AG20443 (cell line): ENCODE measurements at regions not wholly inside any gene's neighbourhood (a gene's known extent, or its start where the extent isn't known, plus 50 kb on each side); places are given as distances from the start of the nearest gene placed in this dataset.
"Not testable (repeated sequence)": the region's sequence is repeated elsewhere in the genome, so short reads cannot be mapped to it uniquely, and the experiment has no call there.

ENCODE experiments used
- DNase-seq: peaks from one replicate; pipeline ENCODE4 v3.0.0; 2012; ENCODE audit warnings: low spot score, mixed read lengths

- DNase-seq: no peak
These were observed 491.2 kb upstream of the TLE4 start for GRCh38 chr9:79080536-79080935.

DNA sequence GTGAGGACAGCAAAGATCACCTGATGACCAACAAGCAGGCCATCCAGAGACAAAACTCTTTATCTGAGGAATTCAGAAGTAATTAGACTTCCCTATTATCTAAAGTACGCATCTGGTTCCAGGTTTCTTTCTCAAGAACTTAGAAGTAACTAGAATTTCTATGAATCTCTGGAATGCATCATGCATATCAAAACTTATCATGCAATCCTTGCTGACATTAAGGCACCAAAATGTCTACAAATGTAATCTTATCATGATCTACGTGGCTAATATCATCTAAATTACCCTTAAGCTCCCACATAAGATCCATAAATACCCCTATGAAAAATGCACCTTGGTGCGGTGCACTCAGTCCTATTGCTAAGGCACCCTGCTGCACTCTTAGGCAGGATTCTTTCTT is 488.1 kb upstream of the TLE4 start:
- DNase-seq: no peak

DNA sequence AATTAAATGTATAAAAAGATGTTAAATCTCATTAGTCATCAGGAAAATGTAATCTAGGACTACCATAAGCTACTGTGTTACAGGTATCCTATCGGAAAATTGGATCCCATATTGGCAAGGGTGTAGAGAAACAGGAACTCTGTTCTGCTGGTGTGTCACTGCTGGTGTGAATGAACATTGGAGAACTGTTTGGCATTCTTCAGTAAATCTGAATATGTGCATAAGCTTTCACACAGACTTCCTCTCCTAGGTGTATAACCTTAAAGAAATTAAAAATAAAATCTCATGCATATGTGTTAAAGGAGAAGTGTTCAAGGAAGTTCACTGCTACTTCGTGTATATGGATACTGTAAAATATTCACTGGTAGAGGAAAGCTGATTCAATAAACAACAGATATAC is 484.6 kb upstream of the TLE4 start:
- no peak for DNase-seq

DNA sequence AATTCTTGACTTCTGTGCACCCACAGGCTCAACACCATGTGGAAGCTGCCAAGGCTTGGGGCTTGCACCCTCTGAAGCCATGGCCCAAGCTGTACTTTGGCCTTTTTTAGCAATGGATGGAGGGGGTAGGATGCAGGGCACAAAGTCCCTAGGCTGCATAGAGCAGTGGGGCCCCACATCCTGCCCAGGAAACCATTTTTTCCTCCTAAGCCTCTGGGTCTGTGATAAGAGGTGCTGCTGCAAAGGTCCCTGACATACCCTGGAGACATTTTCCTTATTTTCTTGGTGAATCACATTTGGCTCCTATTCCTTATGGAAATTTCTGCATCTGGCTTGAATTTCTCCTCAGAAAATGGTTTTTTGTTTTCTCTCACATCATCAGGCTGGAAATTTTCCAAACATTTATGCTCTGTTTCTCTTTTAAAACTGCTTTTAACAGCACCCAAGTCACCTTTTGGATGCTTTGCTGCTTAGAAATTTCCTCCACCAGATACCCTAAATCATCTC is 482.7 kb upstream of the TLE4 start:
- DNase-seq: no peak

DNA sequence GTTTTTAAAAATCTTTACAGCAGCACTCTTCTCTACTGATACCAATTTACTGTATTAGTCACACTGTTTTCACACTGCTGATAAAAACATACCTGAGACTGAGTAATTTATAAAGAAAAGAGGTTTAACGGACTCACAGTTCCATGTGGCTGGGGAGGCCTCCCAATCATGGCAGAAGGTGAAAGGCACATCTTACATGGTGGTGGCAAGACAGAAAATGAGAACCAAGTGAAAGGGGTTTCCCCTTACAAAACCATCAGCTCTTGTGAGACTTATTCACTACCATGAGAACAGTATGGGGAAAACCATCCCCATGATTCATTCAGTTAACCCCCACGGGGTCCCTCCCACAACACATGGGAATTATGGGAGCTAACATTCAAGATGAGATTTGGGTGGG is 481.9 kb upstream of the TLE4 start:
- not testable (repeated sequence) for DNase-seq

DNA sequence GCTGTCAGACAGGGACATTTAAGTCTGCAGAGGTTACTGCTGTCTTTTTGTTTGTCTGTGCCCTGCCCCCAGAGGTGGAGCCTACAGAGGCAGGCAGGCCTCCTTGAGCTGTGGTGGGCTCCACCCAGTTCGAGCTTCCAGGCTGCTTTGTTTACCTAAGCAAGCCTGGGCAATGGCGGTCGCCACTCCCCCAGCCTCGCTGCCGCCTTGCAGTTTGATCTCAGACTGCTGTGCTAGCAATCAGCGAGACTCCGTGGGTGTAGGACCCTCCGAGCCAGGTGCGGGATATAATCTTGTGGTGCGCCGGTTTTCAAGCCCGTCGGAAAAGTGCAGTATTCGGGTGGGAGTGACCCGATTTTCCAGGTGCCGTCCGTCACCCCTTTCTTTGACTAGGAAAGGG is 468.5 kb upstream of the TLE4 start:
- not testable (repeated sequence) for DNase-seq

DNA sequence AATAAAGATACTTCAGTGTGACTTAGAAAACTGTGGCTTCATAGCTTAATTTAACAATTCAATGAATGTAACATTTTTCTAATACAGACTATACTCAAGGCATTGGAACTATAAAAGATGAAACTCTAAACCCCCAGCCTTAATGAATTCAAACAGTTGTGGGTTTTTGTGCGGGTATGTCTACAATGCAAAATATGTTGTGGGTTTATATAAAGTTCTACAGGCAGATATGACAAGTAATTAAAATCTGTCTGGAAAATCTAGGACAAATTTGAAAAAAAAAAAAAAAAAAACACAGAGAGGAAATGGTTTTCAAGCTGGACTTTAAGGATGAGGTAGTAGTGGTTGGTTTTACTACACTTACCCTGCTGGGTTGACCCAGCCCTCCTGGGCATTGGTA is 467.5 kb upstream of the TLE4 start:
- no peak for DNase-seq

DNA sequence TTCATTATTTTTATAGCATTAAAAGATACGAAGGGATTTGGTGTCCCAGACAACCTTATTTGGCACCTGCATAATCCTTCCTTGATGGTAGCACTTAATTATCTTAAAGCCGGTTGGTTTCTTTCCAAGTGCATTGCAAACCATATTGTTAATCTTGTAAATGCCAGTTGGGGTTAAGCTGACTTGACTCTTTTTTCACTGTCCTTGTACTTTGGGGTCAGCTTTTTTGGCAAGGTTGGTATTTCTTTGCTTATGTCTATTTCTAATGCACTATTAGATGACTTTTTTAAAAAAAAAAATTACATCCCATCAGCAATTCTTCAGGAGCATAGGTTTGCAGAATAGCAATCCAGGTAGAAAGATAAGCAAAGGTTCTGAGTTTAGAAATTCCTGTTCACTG is 466.8 kb upstream of the TLE4 start:
- no peak for DNase-seq

DNA sequence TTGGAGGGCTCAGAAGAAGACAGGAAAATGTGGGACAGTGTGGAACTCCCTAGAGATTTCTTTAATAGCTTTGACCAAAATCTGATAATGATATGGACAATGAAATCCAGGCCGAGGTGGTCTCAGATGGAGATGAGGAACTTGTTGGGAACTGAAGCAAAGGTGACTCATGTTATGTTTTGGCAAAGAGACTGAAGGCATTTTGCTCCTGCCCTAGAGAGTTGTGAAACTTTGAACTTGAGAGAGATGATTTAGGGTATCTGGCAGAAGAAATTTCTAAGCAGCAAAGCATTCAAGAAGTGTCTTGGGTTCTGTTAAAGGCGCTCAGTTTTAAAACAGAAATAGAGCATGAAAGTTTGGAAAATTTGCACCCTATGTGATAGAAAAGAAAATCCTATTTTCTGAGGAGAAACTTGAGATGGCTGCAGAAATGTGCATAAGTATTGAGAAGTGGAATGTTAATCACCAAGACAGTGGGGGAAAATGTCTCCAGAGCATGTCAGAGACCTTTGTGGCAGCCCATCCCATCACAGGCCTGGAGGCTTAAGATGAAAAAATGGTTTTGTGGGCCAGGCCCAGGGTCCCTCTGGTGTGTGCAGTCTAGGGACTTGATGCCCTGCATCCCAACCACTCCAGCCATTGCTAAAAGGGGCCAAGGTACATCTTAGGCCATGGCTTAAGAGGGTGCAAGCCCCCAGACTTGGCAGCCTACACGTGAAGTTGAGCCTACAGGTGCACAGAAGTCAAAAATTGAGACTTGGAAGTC is 463.7 kb upstream of the TLE4 start:
- no peak for DNase-seq

DNA sequence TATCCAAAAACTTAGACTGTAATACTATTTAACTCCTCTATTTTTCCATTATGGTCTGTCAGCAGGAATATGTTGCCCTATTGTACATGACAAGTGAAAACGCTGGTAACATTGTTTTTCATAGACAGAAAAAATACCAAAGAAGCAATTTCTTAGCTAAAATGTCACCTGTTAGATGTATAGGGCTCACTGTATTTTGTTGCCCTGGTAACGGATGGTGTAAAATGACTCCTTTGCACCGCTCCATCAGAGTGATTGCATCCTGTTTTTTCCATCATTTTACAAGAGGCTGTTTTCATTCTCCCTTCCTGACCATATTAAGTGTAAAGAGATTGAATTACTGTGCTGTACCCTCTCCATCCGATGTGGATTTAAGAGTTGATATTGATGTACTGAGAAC is 460.1 kb upstream of the TLE4 start:
- no peak for DNase-seq

GRCh38 chr9:79115176-79115575 is 456.6 kb upstream of the TLE4 start:
- DNase-seq: no peak

GRCh38 chr9:79116041-79116440 is 455.7 kb upstream of the TLE4 start:
- no peak for DNase-seq

DNA sequence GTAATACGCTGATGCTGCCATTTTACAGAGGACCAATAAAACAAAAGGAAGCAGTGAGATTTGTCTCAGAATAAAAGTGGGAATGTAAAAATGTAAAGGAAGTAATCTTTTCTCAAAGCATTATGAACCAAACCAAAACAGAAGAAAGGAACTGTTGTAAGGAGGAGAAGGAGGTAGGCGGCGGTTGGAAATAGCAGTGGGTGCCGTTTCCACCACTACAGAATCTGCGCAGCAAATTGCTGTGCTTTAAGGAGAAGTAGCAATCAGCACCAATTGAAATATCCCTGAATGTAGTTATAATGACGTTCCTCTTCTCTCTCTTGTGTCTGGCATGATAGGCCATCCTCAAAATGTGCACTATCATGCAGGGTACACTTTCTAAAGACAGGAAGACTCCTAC is 455.1 kb upstream of the TLE4 start:
- no peak for DNase-seq

DNA sequence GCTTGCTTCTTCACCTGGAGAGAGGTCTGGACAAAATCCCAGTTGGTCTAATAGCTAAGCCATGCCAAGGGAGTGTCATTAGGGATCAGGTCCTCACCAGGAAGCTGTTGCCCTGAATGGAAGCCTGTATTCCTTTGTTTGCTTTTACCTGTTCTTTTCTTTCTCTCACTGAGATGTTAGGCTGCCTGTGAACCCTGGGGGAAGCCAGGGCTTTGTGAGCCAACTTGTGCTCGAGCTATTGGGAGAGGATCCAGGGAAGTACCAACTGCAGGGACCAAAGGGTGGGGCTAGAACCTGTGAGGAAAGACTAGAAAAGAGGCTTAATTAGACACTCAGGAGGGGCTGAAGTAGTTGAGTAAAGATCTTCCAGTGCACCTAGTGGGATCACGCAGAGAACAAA is 451.2 kb upstream of the TLE4 start:
- no peak for DNase-seq

DNA sequence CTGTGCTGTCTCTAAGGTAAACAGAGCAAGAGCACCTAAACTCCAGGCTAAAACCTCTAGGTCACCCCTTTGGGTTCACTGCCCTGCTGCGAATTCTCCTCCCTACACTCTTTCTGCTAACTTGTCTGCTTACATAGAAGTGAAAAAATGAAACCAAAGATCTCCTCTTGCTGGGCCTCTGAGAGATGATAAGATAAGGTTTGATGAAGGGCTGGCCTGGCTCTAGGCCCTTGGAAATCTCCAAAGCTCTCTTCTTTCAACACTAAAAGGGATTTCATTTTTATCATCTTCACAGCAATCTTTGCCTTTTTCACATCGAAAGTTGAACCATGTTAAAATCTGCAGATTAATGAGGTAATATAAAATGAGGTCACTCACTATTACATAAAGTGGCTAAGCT is 450.8 kb upstream of the TLE4 start:
- DNase-seq: no peak

GRCh38 chr9:79123415-79123814 is 448.4 kb upstream of the TLE4 start:
- no peak for DNase-seq

DNA sequence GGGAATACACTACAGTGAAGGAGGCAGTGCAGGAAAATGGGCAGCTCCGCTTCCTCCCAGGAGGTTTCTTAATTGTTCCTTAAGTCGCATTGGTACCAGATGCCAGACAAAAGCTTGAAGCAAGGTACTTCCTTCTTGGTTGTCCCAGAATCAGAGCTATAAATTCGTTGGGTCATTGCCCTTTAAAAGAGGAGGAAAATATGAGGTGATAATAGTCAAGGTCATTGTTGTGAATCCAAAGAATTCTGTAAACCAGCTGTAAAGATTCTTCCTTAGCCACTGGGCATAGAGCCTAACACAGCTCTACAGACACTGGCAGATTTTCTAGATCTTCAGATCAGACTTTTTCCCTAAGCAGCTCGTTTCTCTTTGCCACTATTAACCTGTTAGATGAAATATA is 444.1 kb upstream of the TLE4 start:
- peak; percentile 27 for DNase-seq

DNA sequence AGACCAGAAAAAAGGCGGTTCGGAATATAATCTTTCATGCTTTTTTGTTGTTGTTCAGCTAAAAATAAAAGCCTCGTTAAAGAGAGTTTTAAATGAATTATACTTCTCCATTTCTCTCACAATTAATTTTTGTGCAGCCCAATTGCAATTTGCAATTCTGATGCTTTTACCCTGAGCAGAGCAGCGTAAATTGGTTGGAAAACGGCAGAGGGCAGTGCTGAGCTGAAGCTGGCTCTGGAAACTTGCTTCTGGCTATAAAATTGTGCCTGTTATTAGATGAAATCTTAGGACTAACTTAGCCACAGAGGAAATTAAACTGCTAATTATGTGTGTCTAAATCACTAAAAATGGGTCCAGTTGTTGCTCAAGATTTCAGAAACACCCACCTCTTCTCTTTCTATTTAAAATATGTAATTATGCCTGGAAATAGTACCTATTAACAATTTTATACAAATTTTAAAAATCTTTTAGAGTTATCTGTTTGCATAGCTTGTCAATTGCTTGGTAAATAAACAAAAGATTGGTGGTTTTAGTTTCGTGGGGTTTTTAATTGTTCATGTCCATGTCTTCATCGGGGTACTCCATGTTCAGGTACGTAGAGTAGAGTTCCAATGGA is 441.8 kb upstream of the TLE4 start:
- DNase-seq: peak; percentile 66

- DNase-seq: no peak
These were observed 440.5 kb upstream of the TLE4 start for GRCh38 chr9:79131246-79131774.

DNA sequence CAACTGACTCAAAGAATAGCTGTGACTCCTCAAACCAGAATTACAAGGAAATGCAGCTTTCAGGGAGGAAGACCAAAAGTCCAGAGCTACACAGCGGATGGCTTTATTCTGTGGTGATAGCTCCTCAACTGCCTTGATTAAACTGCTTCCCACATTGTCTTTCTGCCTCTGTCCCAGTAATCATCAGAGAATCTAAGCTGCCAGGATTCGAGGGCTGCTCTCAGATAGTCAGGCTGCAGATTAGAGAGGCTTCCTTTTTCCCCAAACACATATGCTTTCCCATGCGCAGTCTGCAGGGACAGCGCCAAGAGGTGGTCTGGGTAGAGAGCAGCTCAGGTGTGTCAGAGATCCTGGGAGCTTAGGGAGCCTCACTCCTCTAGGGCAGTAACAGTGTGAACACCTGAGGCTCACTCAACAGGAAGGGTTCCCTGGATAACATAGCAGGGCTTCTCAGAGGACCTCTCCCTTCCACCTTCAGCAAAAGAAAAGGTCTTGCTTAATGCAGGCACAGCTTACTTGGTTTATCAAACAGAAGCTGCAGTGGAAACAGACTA is 439.9 kb upstream of the TLE4 start:
- DNase-seq: no peak

DNA sequence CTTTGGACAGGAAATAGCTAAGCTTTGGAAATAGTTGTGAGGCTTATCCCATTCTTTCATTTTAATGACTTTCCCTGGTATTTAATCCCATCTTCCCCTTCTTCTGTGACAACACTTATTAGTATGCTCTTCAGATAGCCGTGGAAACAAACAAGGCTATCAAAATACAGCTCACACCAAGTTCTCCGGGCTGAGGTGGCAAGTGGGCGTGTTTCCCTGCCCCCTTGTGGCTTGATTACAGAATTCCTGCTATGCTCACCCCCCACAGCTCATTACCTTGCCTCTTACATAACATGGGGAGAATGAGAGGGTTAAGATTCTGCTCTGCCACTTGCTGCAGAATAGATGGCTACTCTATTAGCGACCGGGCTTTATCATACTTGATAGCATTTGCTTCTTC is 437.1 kb upstream of the TLE4 start:
- peak; percentile 32 for DNase-seq

DNA sequence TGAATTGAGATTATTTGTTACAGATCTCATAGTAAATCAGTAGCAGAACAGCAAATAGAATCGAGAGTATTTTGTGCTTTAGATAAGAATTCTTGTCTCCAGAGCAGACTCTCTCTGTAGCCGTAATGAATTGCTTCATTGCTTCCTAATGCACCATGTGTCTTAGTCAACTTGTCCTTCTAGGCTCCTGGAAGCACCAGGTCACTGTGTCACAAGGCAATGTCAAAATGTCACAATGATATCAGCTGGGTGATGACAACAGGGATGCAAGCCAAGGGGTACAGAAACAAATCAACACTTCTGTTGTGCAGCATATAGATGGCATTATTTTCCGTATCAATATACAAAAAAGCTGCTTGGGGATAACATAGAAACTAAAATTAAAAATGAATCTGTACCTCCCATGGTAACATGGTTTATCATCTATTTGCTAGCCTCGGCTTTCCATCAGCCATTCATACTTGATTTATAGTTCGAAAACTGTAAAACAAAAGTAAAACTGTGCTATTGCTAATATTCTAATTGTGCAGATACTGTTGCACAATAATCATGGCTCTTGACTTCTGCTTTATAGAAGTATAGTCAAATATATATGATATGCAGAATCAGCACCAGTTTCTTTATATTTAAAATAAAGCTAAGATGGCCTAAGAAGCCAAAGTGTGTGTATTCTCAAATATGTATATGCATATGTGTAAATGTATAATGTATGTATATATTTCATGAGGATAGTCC is 435.9 kb upstream of the TLE4 start:
- DNase-seq: no peak

DNA sequence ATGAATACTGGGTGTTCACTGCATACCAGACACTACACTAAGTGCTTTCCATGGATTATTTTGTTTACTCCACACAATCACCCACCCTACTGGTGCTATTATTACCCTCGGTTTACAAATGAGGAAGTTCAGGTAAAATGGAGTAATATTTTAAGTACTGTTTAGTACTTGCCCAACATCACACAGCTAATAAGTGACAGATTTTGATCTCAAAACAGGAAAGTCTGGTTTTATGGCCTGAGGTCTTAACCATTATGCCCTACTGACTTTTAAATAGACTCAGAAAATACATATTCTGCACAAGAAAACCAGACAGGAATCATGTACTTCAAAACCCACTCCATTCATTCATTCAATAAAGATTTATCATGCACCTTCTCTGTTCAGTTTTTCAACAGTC is 431.0 kb upstream of the TLE4 start:
- no peak for DNase-seq
